Liver (tissue), 3 donors: ENCODE measurements at regions not wholly inside any gene's neighbourhood (a gene's known extent, or its start where the extent isn't known, plus 50 kb on each side); places are given as distances from the start of the nearest gene placed in this dataset.

ENCODE experiments used
- ATF3 ChIP-seq: IDR thresholded peaks from 2 replicates; pipeline ENCODE4 v1.6.1; 2016; ENCODE audit warnings: antibody characterized with exemption
- CTCF ChIP-seq: fragments of 150-350 bp; IDR thresholded peaks from 2 replicates; pipeline ENCODE4 v1.5.1; 2017; ENCODE audit warnings: improper control_type of control experiment, low read depth, low read length; ENCODE audit not compliant: missing input control
- EGR1 ChIP-seq, 2 donors: IDR thresholded peaks; 2 replicates each; pipeline ENCODE4 v1.6.1; 2016 to 2018; ENCODE audit warnings: antibody characterized with exemption in 2 of 2, low read depth in 2 of 2
- GABPA ChIP-seq, 2 donors: IDR thresholded peaks in 1 of 2; conservative IDR thresholded peaks in 1 of 2; 2 replicates each; pipeline ENCODE4 v1.6.1; 2016; ENCODE audit warnings: antibody characterized with exemption in 2 of 2, mild to moderate bottlenecking in 1 of 2, moderate library complexity in 1 of 2
- HNF4A ChIP-seq, 2 donors: conservative IDR thresholded peaks; 2 replicates each; pipeline ENCODE4 v1.6.1; 2016; ENCODE audit warnings: antibody characterized with exemption in 2 of 2, mild to moderate bottlenecking in 2 of 2
- MAX ChIP-seq: IDR thresholded peaks from 2 replicates; pipeline ENCODE4 v1.6.1; 2016; ENCODE audit warnings: antibody characterized with exemption
- RAD21 ChIP-seq, 2 donors: IDR thresholded peaks; 2 replicates each; pipeline ENCODE4 v1.6.1; 2016; ENCODE audit warnings: antibody characterized with exemption in 2 of 2, mild to moderate bottlenecking in 2 of 2
- SP1 ChIP-seq: IDR thresholded peaks from 2 replicates; pipeline ENCODE4 v1.6.1; 2018; ENCODE audit warnings: antibody characterized with exemption, mild to moderate bottlenecking
- TAF1 ChIP-seq: conservative IDR thresholded peaks from 2 replicates; pipeline ENCODE4 v1.6.1; 2016; ENCODE audit warnings: antibody characterized with exemption, mild to moderate bottlenecking
- ZBTB33 ChIP-seq: IDR thresholded peaks from 2 replicates; pipeline ENCODE4 v1.6.1; 2016; ENCODE audit warnings: antibody characterized with exemption
- donor health status: healthy.
- donor health status: healthy.

GRCh38 chr1:218930000-218930399 is 243.7 kb upstream of the LYPLAL1 start:
- TF ChIP-seq CTCF (no peak), SP1 (no peak), TAF1 (no peak), EGR1 (IDR thresholded peaks at IDR 0.05; ENCODE audit: low read depth in 2 of 2) (no peak), ZBTB33 (no peak), ATF3 (no peak), RAD21 (IDR thresholded peaks at IDR 0.05) (no peak), MAX (no peak), GABPA (IDR thresholded peaks at IDR 0.05 in 1 of 2, conservative IDR thresholded peaks at IDR 0.05 in 1 of 2) (no peak), HNF4A (conservative IDR thresholded peaks at IDR 0.05) (no peak)
